Astrocyte (in vitro differentiated cells and primary cell): ENCODE measurements at regions not wholly inside any gene's neighbourhood (a gene's known extent, or its start where the extent isn't known, plus 50 kb on each side); places are given as distances from the start of the nearest gene placed in this dataset.

ENCODE experiments used
- DNase-seq: peaks from one replicate; pipeline ENCODE4 v3.0.0-alpha.2; 2010; ENCODE audit warnings: low read depth
- FAIRE-seq: peaks from 2 replicates; lab custom pipeline; 2011; peaks lifted over from hg19 to GRCh38; lab: Jason Lieb, UNC
- H2AFZ ChIP-seq: 2 replicates; pipeline ENCODE4 v1.6.0; 2012; ENCODE audit warnings: low read depth, low read length, inconsistent platforms
- H3K27ac ChIP-seq: 2 replicates; pipeline ENCODE4 v1.5.1; 2011; ENCODE audit warnings: low read depth, low read length, inconsistent platforms
- H3K27me3 ChIP-seq: 2 replicates; pipeline ENCODE4 v1.6.0; 2011; ENCODE audit warnings: low read length, inconsistent platforms; ENCODE audit not compliant: insufficient read depth
- H3K36me3 ChIP-seq: 2 replicates; pipeline ENCODE4 v1.5.1; 2011; ENCODE audit warnings: low read length, inconsistent platforms; ENCODE audit not compliant: insufficient read depth
- H3K4me1 ChIP-seq: 2 replicates; pipeline ENCODE4 v1.5.1; 2011; ENCODE audit warnings: low read length, inconsistent platforms; ENCODE audit not compliant: insufficient read depth
- H3K4me2 ChIP-seq: 2 replicates; pipeline ENCODE4 v1.6.0; 2012; ENCODE audit warnings: low read length, inconsistent platforms
- H3K4me3 ChIP-seq: 2 replicates; pipeline ENCODE4 v1.5.1; 2011; ENCODE audit warnings: low read depth, mild to moderate bottlenecking, low read length, inconsistent platforms; ENCODE audit not compliant: insufficient read depth
- H3K79me2 ChIP-seq: 2 replicates; pipeline ENCODE4 v1.6.0; 2012; ENCODE audit warnings: mild to moderate bottlenecking, low read length, inconsistent platforms; ENCODE audit not compliant: insufficient read depth
- H3K9ac ChIP-seq: 2 replicates; pipeline ENCODE4 v1.6.0; 2012; ENCODE audit warnings: mild to moderate bottlenecking, low read length, inconsistent platforms
- H3K9me3 ChIP-seq: 2 replicates; pipeline ENCODE4 v1.5.1; 2012; ENCODE audit warnings: low read depth, mild to moderate bottlenecking, low read length, inconsistent platforms; ENCODE audit not compliant: insufficient read depth
- H4K20me1 ChIP-seq: 2 replicates; pipeline ENCODE4 v1.6.0; 2012; ENCODE audit warnings: low read length, inconsistent platforms; ENCODE audit not compliant: insufficient read depth
- H3K27ac Mint-ChIP-seq: one replicate; pipeline ENCODE4 v1.8.0; 2021; ENCODE audit warnings: mild to moderate bottlenecking, mixed read lengths; ENCODE audit not compliant: unreplicated experiment
- H3K27me3 Mint-ChIP-seq: one replicate; pipeline ENCODE4 v1.8.0; 2021; ENCODE audit warnings: low read depth, mixed read lengths; ENCODE audit not compliant: unreplicated experiment
- H3K36me3 Mint-ChIP-seq: one replicate; pipeline ENCODE4 v1.8.0; 2021; ENCODE audit warnings: low read depth, mixed read lengths; ENCODE audit not compliant: unreplicated experiment
- H3K4me1 Mint-ChIP-seq: one replicate; pipeline ENCODE4 v1.8.0; 2021; ENCODE audit warnings: low read depth, mixed read lengths; ENCODE audit not compliant: unreplicated experiment
- H3K4me3 Mint-ChIP-seq: one replicate; pipeline ENCODE4 v1.8.0; 2021; ENCODE audit warnings: mild to moderate bottlenecking, moderate library complexity, mixed read lengths; ENCODE audit not compliant: unreplicated experiment
- H3K9me3 Mint-ChIP-seq: one replicate; pipeline ENCODE4 v1.8.0; 2021; ENCODE audit warnings: mild to moderate bottlenecking, mixed read lengths; ENCODE audit not compliant: unreplicated experiment
- EZH2 ChIP-seq: IDR thresholded peaks from 2 replicates; pipeline ENCODE4 v1.6.1; 2012; ENCODE audit warnings: mild to moderate bottlenecking, low read length, inconsistent platforms; ENCODE audit not compliant: insufficient read depth
- TF ChIP-seq, protein P1 (sequence below): IDR thresholded peaks from 2 replicates; pipeline ENCODE4 v1.5.1; 2011; ENCODE audit warnings: low read depth, mild to moderate bottlenecking, inconsistent platforms, low read length, moderate library complexity; ENCODE audit not compliant: insufficient read depth

DNA sequence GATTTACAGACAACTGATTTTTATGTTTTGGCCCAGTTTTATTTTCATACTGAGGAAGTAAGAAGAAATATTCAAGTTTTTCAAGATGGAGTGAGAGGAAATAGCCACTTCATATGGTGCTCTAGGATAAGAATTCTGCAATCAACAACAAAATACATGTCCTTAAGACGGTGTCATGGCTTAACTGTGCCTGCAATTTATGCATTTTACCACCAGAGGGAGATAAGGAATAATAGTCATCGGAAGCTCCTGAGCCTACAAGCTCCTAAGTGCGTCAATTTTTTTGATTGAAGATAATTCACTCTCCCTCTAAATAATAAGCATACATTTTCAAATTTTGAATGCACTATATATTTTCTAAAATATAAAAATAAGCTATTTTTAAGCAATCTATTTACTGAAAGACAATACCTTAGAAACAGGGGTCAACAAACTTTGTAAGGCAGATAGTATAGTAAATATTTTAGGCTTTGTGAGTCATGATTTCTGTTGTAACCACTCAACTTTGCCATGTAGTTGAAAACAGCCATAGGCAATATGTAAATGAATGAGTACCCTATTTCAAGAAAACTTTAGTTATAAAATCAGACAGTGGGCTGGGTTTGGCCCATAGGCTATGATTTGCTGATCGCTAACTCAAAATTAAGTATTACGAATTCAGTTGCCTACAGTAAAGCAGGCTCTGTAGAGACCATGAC, 230.9 kb upstream of the DTNBP1 start:
- Mint-ChIP-seq H3K4me3 (no peak overlapping the region), H3K36me3 (no peaks in the 10 kb centered on the region), H3K9me3 (no peaks in the 10 kb centered on the region), H3K4me1 (peaks cover 7% of the 10 kb centered on the region), H3K27me3 (peaks cover 2% of the 10 kb centered on the region), H3K27ac (no peak overlapping the region)
- no peak for FAIRE-seq
- Histone ChIP-seq H3K79me2 (no peaks in the 10 kb centered on the region), H3K27me3 (no peaks in the 10 kb centered on the region), H3K4me2 (no peak overlapping the region), H2AFZ (no peak overlapping the region), H3K36me3 (no peaks in the 10 kb centered on the region), H3K9ac (no peak overlapping the region), H3K4me1 (no peaks in the 10 kb centered on the region), H3K27ac (no peak overlapping the region), H3K9me3 (no peaks in the 10 kb centered on the region), H3K4me3 (no peak overlapping the region), H4K20me1 (no peaks in the 10 kb centered on the region)
- no peak for TF ChIP-seq EZH2
- TF ChIP-seq, protein P1, sequence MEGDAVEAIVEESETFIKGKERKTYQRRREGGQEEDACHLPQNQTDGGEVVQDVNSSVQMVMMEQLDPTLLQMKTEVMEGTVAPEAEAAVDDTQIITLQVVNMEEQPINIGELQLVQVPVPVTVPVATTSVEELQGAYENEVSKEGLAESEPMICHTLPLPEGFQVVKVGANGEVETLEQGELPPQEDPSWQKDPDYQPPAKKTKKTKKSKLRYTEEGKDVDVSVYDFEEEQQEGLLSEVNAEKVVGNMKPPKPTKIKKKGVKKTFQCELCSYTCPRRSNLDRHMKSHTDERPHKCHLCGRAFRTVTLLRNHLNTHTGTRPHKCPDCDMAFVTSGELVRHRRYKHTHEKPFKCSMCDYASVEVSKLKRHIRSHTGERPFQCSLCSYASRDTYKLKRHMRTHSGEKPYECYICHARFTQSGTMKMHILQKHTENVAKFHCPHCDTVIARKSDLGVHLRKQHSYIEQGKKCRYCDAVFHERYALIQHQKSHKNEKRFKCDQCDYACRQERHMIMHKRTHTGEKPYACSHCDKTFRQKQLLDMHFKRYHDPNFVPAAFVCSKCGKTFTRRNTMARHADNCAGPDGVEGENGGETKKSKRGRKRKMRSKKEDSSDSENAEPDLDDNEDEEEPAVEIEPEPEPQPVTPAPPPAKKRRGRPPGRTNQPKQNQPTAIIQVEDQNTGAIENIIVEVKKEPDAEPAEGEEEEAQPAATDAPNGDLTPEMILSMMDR, result no peak
- no peak for DNase-seq

- H3K36me3 Mint-ChIP-seq, result no peaks in the 10 kb centered on the region
- no peak overlapping the region for H2AFZ ChIP-seq
- TF ChIP-seq, protein P1, result no peak
- no peak for TF ChIP-seq EZH2
- FAIRE-seq (no peak), DNase-seq (no peak)
- H3K36me3 ChIP-seq, result no peaks in the 10 kb centered on the region
- H3K27ac Mint-ChIP-seq, result no peak overlapping the region
- peaks cover 7% of the 10 kb centered on the region for H3K4me1 Mint-ChIP-seq
- H3K27ac ChIP-seq, result no peak overlapping the region
- no peaks in the 10 kb centered on the region for H3K9me3 ChIP-seq
- H3K4me2 ChIP-seq, result no peak overlapping the region
- H3K27me3 Mint-ChIP-seq, result peaks cover 8% of the 10 kb centered on the region
- no peaks in the 10 kb centered on the region for H3K79me2 ChIP-seq
- H3K4me3 Mint-ChIP-seq, result no peak overlapping the region
- H4K20me1 ChIP-seq, result no peaks in the 10 kb centered on the region
- no peaks in the 10 kb centered on the region for H3K27me3 ChIP-seq
- H3K4me1 ChIP-seq, result no peaks in the 10 kb centered on the region
- H3K9ac ChIP-seq, result no peak overlapping the region
- H3K4me3 ChIP-seq, result no peak overlapping the region
- no peaks in the 10 kb centered on the region for H3K9me3 Mint-ChIP-seq
These were observed 229.5 kb upstream of the DTNBP1 start for GRCh38 chr6:15892369-15892768.
